ENCODE measurements at regions not wholly inside any gene's neighbourhood (a gene's known extent, or its start where the extent isn't known, plus 50 kb on each side); places are given as distances from the start of the nearest gene placed in this dataset.

DNA sequence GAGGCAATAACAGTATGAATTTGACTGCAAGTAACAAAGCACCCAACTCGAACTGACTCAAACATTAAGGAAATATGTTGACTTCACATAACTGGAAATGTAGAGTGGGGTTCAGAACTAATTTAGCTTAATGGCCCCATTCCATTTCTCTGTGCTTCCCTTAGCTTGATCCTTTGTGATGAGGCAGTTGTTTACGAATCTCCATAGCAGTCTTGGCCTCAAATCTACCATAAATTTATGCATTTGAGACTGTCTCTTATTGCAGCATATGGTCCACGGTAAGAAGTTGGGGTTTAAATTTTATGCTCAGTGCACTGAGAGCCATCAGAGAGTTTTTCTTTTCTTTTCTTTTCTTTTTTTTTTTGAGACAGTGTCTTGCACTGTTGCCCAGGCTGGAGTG is 148.7 kb upstream of the POU1F1 start:
- no peak for DNase-seq (ENCODE audit: low spot score)
- no peak overlapping the region for H3K27ac ChIP-seq
- ChIA-PET CTCF (no interaction called here), POLR2A (ENCODE audit: low non-redundant PET) (no interaction called here)
- TF ChIP-seq, protein P1, sequence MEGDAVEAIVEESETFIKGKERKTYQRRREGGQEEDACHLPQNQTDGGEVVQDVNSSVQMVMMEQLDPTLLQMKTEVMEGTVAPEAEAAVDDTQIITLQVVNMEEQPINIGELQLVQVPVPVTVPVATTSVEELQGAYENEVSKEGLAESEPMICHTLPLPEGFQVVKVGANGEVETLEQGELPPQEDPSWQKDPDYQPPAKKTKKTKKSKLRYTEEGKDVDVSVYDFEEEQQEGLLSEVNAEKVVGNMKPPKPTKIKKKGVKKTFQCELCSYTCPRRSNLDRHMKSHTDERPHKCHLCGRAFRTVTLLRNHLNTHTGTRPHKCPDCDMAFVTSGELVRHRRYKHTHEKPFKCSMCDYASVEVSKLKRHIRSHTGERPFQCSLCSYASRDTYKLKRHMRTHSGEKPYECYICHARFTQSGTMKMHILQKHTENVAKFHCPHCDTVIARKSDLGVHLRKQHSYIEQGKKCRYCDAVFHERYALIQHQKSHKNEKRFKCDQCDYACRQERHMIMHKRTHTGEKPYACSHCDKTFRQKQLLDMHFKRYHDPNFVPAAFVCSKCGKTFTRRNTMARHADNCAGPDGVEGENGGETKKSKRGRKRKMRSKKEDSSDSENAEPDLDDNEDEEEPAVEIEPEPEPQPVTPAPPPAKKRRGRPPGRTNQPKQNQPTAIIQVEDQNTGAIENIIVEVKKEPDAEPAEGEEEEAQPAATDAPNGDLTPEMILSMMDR (conservative IDR thresholded peaks at IDR 0.05; ENCODE audit: low read depth), result no peak

GRCh38 chr3:87423336-87423735 is 147.0 kb upstream of the POU1F1 start:
- ChIA-PET CTCF (no interaction called here), POLR2A (ENCODE audit: low non-redundant PET) (no interaction called here)
- TF ChIP-seq, protein P1 (conservative IDR thresholded peaks at IDR 0.05; ENCODE audit: low read depth), result no peak
- no peak overlapping the region for H3K27ac ChIP-seq
- no peak for DNase-seq (ENCODE audit: low spot score)

GRCh38 chr3:87422333-87422732 is 145.9 kb upstream of the POU1F1 start:
- ChIA-PET CTCF (no interaction called here), POLR2A (ENCODE audit: low non-redundant PET) (no interaction called here)
- H3K27ac ChIP-seq, result no peak overlapping the region
- DNase-seq (ENCODE audit: low spot score), result no peak
- TF ChIP-seq, protein P1 (conservative IDR thresholded peaks at IDR 0.05; ENCODE audit: low read depth), result no peak

- TF ChIP-seq, protein P1 (conservative IDR thresholded peaks at IDR 0.05; ENCODE audit: low read depth), result no peak
- ChIA-PET CTCF (no interaction called here), POLR2A (ENCODE audit: low non-redundant PET) (no interaction called here)
- H3K27ac ChIP-seq, result no peak overlapping the region
- DNase-seq (ENCODE audit: low spot score), result no peak
Observed at GRCh38 chr3:87420171-87420570, 143.8 kb upstream of the POU1F1 start.

DNA sequence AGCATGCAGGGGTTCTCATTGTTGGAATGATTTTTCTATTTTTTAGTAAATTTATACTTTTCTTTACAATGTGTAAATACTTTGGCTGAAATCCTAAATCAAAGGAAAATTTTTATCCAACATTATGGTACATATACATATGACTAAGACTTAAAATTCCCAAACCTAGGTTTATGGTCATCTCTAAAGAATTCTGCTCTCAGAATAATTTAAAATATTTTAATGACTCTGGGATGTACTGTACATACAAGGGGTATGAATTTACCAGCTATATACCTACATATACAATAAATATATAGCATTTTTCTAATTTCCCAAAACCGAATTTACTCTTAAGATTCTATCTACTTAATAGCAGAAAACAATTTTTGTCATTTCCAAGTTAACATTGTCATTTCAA is 137.9 kb upstream of the POU1F1 start:
- TF ChIP-seq, protein P1 (conservative IDR thresholded peaks at IDR 0.05; ENCODE audit: low read depth), result no peak
- no peak for DNase-seq (ENCODE audit: low spot score)
- ChIA-PET POLR2A (ENCODE audit: low non-redundant PET) (no interaction called here), CTCF (no interaction called here)
- no peak overlapping the region for H3K27ac ChIP-seq

DNA sequence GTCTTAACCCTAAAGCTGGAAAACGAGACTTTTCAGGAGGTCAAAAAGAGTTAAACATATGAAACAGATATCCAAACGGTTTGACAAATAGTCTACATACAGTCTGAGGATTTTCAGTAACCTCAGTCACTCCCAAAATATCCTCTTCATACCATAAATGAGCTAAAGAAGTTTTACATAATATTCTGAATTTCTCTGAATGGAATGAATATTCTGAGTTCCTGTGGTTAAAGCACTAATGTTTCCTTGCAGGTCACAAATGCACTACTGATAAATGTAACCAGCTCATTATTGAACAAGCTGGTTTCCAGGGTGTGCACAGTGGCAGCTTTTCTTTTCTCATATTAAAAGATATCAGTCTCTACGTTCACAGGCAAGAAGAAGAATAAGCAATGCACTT is 137.4 kb upstream of the POU1F1 start:
- ChIA-PET CTCF (no interaction called here), POLR2A (ENCODE audit: low non-redundant PET) (no interaction called here)
- TF ChIP-seq, protein P1 (conservative IDR thresholded peaks at IDR 0.05; ENCODE audit: low read depth), result no peak
- no peak overlapping the region for H3K27ac ChIP-seq
- no peak for DNase-seq (ENCODE audit: low spot score)

- TF ChIP-seq, protein P1 (conservative IDR thresholded peaks at IDR 0.05; ENCODE audit: low read depth), result no peak
- no peak for DNase-seq (ENCODE audit: low spot score)
- H3K27ac ChIP-seq, result no peak overlapping the region
- CTCF ChIA-PET, result no interaction called here
- POLR2A ChIA-PET (ENCODE audit: low non-redundant PET), result no interaction called here
Observed at GRCh38 chr3:87410110-87410509, 133.7 kb upstream of the POU1F1 start.
